Heart left ventricle (tissue), 13 donors: ENCODE measurements at regions not wholly inside any gene's neighbourhood (a gene's known extent, or its start where the extent isn't known, plus 50 kb on each side); places are given as distances from the start of the nearest gene placed in this dataset.

Experiments used
- POLR2A ChIP-seq, 2 donors: fragments of 450-650 bp; IDR thresholded peaks; one replicate each; pipeline ENCODE4 v1.6.1; 2017; ENCODE audit warnings: antibody characterized with exemption in 2 of 2, mild to moderate bottlenecking in 2 of 2, moderate library complexity in 2 of 2
- TF ChIP-seq, protein P1 (sequence below), 12 donors: fragments of 200-600 bp; sonication (generic) in 4 of 12; IDR thresholded peaks; one replicate each; pipeline versions ENCODE4 v1.5.0 to v1.8.0; 2018 to 2022; ENCODE audit warnings: antibody characterized with exemption in 12 of 12, mild to moderate bottlenecking in 5 of 12
- donor health status: ischemic (EF 13 %, LVEDD 7.1; RV severe dilation, severe dysfunction).
- donor health status: DM: no; HTN: yes; CAD: no.
- donor health status: DM: no; HTN: no; CAD: no.
- donor health status: ischemic (EF 25% LVEDD 6.9; RV normal size, moderate dysfunction).
- donor health status: ischemic (EF 25% LVEDD 5.7; RV mildly dilated, moderate dysfunction).
- donor health status: ischemic (EF 35%, LVEDD 5.7; RV mildly dilated, moderate dysfunction).
- donor health status: nonischemic (EF 11% LVEDD 7.7; RV severe dilation, severe dysfunction).
- donor health status: DM: yes; HTN: yes; CAD: no.
- donor health status: PGD.
- donor health status: ischemic (EF 29% LVEDD 5.4; RV normal size, mild dysfunction).
- donor health status: nonischemic (EF 23%, LVEDD 6.1; RV moderate dilation, normal function).

GRCh38 chr18:64449434-64449833 lies 300.5 kb upstream of the LINC00305 start:
- TF ChIP-seq, protein P1, sequence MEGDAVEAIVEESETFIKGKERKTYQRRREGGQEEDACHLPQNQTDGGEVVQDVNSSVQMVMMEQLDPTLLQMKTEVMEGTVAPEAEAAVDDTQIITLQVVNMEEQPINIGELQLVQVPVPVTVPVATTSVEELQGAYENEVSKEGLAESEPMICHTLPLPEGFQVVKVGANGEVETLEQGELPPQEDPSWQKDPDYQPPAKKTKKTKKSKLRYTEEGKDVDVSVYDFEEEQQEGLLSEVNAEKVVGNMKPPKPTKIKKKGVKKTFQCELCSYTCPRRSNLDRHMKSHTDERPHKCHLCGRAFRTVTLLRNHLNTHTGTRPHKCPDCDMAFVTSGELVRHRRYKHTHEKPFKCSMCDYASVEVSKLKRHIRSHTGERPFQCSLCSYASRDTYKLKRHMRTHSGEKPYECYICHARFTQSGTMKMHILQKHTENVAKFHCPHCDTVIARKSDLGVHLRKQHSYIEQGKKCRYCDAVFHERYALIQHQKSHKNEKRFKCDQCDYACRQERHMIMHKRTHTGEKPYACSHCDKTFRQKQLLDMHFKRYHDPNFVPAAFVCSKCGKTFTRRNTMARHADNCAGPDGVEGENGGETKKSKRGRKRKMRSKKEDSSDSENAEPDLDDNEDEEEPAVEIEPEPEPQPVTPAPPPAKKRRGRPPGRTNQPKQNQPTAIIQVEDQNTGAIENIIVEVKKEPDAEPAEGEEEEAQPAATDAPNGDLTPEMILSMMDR (IDR thresholded peaks at IDR 0.05): no peak
- no peak for TF ChIP-seq POLR2A (IDR thresholded peaks at IDR 0.05)
